ENCODE measurements at regions not wholly inside any gene's neighbourhood (a gene's known extent, or its start where the extent isn't known, plus 50 kb on each side); places are given as distances from the start of the nearest gene placed in this dataset.

GRCh38 chr7:16980539-16980938, 98.8 kb upstream of the AGR3 start:
- TF ChIP-seq, protein P1, sequence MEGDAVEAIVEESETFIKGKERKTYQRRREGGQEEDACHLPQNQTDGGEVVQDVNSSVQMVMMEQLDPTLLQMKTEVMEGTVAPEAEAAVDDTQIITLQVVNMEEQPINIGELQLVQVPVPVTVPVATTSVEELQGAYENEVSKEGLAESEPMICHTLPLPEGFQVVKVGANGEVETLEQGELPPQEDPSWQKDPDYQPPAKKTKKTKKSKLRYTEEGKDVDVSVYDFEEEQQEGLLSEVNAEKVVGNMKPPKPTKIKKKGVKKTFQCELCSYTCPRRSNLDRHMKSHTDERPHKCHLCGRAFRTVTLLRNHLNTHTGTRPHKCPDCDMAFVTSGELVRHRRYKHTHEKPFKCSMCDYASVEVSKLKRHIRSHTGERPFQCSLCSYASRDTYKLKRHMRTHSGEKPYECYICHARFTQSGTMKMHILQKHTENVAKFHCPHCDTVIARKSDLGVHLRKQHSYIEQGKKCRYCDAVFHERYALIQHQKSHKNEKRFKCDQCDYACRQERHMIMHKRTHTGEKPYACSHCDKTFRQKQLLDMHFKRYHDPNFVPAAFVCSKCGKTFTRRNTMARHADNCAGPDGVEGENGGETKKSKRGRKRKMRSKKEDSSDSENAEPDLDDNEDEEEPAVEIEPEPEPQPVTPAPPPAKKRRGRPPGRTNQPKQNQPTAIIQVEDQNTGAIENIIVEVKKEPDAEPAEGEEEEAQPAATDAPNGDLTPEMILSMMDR (IDR thresholded peaks at IDR 0.05; ENCODE audit: poor library complexity, severe bottlenecking): no peak
- no peak for TF ChIP-seq RAD21 (conservative IDR thresholded peaks at IDR 0.05)

Data from neural cell (in vitro differentiated cells).